ENCODE measurements at regions not wholly inside any gene's neighbourhood (a gene's known extent, or its start where the extent isn't known, plus 50 kb on each side); places are given as distances from the start of the nearest gene placed in this dataset.
A peak's percentile ranks its signal among the peaks of the same experiment; 100 is the strongest.
"Not testable (repeated sequence)": the region's sequence is repeated elsewhere in the genome, so short reads cannot be mapped to it uniquely, and the experiment has no call there.

DNA sequence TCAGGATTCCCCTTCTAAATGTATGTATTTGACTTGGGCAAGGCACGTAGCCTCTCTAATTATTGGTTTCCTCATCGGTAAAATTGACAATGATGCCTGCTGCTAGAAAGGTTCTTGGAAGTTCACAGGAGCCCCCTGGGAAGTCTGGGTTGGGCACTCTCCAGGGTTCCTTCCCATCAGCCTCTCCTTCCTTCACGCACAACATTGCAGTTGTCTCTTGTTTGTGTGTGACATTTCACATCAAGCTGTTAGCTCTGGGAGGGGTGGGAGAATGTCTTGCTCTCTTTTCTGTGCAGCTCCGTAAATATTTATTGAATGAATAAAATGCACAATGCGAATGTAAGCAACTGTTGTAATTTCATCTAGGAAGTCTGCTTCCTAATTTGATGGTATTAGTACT, 153.2 kb upstream of the PRICKLE1 start:
- DNase-seq = no peak

DNA sequence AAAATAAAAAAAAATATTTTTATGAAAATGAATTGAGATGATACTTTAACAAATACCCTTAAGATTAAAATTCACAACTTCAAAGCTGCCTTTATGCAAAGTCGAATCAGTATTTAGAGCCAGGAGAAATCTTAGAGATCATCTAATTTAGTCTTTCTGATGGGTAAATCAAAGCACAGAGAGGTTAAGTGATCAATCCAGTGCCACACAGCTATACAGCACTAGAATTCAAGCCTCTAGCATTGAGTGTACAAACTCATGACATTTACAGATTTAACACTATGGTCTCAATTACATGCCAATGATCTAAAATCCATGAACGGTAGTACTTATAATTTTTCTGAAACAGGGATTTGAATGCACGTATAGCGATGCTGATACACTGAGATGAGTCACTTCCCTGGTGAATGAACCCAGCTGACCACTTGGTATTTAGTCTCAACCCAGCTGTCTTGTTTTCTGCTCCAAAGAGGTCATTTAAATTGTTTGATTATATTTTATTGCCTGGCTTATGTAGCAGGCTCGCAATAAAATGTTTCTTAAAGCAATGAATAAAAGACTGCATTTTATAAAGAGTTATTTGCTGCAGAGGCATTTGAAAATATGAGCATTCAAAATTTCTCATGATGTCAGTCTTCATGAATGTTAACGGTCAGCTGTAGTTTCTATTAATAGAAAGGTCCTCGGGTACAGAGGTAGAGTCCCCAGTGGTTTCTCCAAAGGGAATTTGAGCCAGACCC, 152.4 kb upstream of the PRICKLE1 start:
- no peak for DNase-seq

DNA sequence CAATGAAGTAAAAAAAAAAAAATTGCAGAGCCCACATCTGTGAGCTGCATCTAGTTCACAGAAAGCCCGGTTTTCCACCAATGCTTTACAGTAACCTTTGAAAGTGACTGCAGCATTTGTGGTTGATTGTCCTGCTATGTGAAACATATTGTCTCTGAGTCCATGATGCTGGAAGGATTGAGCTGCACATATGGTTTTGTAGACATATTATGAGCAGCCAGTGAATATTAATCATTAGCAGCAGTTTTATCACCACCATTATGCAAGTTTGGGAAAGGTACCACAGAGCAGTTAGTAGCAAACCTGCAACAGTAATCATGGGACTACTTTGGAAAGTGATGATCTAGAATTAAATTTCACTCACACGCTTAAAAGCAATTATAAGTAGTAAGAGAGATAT, 151.5 kb upstream of the PRICKLE1 start:
- DNase-seq = no peak

DNA sequence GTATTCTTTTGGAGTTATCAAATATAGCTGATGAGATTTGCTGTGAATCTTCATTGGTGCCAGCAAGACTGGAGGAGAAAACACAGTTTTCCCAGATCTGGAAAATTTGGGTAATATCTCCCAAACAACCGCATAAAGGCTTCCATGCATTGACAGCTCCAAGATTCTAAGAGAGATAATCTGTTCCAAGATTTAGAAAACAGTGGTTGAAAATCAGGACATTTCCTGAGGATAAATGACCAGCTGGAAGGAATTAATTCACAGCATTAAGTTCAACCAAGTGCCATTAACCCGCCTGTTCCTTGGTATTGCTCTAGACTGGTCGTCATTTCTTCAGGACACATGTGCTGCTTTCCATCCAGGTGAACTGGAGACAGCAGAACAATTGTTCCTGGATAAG, 147.9 kb upstream of the PRICKLE1 start:
- no peak for DNase-seq

DNA sequence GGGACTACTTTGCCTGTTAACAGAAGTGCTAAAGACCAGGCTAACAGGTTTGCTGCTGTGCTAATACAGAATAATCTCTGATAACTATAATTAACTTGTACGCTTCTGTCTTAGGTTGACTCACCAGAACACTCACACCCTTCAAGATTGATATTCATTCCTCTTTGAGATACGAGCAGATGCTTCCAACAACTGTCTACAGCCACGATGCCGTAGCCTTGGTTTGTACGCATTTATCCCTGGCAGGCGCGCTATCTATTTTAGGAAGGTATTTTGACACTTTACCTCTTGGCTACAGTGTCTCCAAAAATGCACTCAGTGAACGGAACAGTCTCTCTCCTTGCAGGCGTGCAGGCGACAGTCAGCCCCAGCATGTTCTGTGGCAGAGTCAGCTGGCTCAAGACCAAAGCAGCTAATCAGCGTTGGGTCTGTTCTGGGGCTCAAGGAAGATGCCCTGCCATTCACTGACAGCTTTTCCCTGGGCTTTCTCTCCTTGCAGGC, 146.4 kb upstream of the PRICKLE1 start:
- DNase-seq = no peak

DNA sequence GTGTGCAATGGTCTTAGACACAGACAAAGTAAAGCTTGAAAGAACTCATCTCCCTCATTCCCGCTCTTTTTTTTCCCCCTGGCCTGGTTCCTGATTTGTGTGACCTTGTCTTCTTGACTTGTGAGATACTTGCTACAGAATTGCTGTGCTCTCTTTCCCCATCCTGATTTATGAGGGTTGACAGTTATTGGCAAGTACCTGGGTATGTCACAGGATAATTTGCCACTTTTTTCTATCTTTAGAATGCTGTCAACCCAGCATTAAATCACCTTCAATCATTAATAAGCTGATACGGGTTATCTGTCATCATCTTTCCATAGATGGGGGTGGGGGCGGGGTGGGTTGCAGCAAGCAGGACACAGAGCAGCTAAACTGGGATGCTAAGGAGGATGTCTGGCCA, 144.4 kb upstream of the PRICKLE1 start:
- no peak for DNase-seq

DNA sequence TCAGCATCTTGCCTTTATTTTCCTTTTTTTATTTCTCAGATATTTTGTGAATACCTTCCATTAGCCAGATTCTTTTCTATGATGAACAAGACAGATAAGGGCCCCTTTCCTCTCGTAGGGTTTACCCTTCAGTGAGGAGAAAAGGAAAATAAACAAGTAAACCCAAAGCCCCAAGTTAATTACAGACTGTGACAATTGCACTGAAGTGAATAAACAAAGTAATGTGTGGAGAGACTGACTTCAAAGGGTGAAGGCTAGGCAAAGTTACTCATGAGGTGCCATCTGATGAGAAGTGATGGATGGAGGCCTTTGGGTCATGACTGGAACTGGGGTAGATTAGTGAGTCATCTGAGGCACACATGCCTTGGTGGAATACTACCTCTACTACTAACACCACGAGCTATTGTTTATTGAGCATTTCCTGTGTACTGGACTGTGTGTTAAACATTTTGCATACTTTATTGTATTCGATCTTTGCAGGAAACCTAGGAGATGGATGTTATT, 143.4 kb upstream of the PRICKLE1 start:
- DNase-seq = no peak

DNA sequence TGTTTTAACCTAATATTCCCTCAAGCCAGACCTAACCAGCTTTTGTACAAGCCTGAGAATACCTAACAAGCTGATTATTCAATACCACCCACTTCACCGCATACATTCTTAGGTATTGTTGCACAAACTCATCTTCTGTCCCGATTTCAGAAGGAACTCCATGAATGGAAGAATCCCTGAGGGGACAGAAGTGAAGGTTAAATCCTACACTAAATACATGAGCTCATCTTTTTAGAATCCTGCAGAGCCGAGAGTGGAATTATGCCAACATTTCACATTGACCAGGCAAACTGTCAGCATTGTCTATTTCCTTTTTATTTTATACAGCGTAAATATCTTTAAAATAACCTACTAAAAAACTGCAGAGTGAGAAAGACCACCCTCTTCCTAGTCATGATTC, 140.7 kb upstream of the PRICKLE1 start:
- DNase-seq = no peak

DNA sequence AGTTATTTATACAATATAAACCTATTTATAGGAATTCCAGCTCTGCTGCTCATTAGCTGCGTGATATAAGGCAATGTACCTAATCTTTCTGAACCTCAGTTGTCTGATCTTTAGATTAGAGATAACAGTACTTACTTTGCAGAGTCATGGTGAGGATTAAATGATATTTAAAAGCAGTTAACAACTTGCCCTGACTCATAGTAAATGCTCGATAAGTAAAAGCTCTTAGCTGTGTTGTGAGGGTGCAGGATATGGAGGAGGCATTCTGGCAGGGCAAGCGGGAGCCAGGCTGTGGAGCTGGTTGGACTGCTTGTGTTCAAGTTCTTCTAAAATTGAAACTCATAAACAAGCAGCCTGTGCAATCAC, 140.0 kb upstream of the PRICKLE1 start:
- no peak for DNase-seq

DNA sequence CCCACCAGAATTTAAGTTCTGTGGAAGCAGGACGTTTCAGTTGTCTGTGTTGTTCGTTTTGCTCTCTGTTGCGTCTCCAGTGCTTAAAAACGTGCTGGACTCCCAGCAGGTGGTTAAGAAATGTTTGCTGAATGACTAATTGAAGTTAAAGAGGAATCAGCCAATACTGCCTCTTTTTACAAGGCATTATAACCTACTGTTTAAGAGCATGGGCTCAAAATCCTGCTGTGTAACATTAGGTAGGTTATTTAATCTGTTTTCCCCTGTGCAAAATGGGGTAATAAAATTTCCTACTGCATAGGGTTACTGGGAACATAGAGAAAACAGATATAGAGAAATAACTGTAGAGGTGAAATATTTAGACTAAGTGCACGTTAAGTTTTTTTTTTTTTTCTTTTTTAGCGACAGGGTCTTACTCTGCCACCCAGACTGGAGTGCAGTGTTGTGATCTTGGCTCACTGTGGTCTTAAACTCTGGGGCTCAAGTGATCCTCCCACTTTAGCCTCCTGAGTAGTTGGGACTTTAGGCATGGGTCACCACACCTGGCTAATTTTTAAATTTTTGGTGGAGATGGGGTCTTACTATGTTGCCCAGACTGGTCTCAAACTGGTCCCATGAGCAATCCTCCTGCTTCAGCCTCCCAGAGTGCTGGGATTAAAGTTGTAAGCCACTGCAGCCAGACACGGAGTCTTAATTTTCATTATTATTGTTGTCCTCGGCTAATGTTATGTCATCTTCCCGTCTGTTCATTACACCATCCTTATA, 139.4 kb upstream of the PRICKLE1 start:
- no peak for DNase-seq

DNA sequence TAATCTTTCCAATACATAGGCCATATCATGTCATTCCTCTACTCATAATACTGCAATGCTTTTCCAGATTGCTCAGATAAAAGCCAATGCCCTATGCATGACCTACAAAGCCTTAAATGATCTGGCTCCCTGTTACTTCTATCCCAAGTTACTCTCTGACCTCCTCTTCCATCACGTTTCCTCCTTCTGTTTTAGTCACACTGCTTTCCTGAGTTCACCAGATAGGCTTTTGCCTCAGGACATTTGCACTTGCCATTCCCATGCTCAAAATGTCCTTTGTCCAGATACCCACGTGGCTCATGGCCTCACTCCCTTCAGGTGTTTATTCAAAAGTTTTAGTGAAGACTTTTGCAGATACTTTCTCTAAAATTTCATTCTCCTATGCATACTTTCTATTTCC, 138.7 kb upstream of the PRICKLE1 start:
- DNase-seq = no peak

DNA sequence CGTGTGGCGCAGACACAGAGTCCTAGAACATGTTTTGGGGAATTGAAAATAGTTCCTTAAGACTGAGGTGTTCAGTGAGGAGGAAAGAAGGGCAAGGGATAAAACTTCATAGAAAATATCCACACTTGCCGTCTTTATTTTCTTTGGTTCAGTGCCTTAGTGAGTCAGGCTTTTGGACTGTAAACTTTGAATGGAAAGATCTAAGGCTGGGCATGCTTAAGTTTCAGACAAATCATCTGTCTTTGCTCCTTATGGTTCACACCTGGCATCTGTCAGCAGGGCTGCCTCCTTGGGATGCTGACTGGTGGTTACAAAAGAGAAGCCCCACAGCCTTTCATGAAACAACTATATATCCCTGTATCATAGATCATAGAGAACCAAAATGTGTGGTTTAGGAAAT, 136.3 kb upstream of the PRICKLE1 start:
- no peak for DNase-seq

DNA sequence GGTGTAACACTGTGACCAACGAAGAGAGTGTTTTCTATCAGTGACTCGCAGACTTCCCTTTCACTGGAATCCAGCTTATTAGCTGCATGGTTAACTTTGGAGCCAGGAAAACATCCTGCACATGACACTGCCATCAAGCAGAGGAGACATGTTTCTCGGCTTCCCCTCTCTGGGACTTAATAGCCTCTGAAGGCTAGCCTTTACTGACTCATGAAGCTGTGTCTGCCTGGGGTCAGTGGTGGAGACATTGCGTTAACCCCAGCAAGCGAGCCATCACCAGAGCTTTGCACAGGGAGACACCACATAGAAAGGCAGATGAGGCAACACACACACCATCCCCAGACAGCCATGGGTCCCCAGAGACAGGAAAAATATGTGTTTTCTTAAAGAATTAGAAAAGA, 126.9 kb upstream of the PRICKLE1 start:
- DNase-seq = no peak

DNA sequence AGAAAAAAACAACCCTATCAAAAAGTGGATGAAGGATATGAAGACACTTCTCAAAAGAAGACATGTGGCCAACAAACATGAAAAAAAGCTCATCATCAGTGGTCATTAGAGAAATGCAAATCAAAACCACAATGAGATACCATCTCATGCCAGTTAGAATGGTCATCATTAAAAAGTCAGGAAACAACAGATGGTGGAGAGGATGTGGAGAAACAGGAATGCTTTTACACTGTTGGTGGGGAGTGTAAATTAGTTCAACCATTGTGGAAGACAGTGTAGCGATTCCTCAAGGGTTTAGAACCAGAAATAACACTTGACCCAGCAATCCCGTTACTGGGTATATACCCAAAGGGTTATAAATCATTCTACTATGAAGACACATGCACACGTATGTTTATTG, 124.0 kb upstream of the PRICKLE1 start:
- not testable (repeated sequence) for DNase-seq

DNA sequence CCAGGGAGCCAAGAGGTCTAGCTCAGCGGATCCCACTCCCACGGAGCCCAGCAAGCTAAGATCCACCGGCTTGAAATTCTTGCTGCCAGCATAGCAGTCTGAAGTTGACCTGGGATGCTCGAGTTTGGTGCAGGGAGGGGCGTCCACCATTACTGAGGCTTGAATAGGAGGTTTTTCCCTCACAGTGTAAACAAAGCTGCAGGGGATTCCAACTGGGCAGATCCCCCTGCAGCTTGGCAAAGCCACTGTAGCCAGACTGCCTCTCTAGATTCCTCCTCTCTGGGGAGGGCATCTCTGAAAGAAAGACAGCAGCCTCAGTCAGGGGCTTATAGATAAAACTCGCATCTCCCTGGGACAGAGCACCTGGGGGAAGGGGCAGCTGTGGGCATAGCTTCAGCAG, 118.8 kb upstream of the PRICKLE1 start:
- not testable (repeated sequence) for DNase-seq

DNA sequence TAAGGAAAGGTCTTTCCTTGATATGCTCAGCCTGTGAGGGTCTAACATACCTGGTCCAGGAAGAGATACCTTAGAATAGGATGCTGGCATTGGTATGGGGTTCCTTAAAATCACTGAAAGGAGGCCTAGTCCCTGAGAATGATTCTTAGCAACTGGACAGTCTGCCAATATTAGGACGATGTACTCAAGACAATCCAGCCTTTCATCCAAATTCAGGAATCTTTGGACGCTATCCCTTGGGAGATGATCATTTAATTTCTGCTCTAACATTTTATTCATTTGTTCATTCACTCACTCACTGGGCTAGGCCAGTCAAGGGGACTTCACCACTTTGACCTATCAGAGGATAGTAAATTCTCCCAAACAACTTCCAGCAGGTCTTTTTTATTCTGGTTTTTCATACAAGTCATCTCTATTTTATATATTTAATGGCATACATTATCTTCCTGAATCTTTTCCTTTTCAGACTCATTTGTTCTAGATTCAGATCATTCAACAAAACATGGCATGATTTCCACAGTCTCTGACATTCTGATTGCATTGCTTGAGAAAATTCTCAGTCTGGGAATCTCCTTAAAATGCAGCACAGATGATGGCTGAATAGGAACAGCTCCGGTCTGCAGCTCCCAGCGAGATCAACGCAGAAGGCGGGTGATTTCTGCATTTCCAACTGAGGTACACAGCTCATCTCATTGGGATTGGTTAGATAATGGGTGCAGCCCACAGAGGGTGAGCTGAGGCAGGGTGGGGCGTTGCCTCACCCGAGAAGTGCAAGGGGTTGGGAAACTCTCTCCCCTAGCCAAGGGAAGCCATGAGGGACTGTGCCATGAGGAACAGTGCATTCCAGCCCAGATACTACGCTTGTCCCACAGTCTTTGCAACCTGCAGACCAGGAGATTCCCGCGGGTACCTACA, 118.0 kb upstream of the PRICKLE1 start:
- no peak for DNase-seq

DNA sequence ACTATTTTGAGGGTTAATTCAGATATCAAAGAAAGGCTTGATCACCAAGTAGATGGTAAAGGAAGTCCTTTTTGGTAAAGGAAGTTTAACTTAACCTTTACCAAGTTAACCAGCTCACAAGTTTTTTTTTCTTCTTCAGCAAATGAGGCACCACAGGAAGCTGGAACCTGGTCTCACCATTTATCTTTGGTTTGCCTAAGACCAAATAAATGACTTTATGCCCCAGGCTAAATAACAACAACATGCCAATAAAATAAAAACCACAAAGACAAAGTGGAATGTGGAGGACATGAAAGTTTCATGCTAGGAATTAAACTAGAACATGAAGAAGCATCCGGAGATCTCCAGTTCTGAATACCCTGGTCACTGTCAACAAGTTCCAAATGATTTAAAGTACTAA, 116.8 kb upstream of the PRICKLE1 start:
- no peak for DNase-seq

DNA sequence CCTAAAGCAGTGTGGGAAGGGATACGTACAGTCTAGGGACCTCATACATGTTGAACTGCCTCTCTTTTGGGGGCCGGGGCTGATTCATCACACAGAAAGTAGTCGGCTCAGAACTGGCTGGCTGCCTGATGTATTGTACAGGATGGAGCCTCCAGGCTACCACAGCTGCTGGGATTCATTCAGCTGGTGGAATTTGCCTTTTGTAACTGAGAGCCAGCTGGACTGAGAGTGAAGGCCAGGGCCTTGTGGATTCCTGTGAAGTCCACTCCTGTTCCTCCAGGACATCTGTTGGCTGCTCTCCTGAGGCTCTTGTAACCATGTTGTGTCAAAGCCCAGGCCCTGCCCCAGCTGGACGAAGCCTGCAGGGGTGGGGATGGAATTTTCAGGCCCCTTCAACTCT, 116.3 kb upstream of the PRICKLE1 start:
- DNase-seq = no peak

DNA sequence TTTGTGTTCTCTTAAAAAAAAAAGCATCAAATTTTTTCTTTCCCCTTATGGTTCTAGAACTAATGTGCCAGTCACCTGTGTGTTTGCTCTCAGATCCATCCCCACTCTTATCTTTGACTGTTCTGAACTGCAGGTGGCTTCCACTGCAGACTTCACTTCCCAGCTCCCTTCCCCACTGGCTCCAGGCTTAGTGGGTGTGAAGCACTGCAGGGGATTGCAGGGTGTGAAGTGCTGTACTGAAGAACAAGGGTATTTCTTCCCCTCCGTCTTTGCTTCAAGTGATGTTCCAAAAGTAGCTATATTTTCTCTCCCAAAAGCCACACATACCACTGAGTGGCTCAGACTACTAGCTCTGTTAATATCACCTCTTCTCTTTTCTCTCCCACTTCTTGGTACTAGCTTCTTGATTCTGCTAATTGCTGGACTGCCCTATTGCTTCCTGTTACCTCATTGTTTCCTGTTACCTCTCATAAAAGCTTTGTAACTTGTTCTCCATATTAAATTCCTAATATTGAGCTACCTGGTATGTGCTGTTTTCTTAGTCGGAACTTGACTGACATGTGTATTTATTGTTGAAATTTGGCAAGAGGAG, 115.4 kb upstream of the PRICKLE1 start:
- DNase-seq = no peak

DNA sequence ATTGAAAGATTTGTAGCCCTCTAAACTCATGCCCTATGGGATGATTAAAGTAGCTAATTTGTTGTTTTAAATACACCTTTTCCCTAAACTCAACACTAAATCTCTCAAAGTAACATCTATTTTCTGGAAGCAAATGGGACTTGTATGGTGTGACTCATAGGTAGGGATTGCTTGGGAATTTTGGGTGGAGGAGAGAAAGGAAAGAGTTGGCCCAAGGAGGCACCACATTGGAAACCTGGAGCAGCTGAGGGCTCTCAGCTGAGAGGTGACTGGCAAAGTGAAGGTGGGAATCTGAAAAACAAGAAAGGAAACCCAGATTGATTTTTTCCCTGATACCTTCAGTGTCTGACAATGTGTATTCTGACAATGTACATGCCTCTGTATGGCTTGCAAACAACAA, 114.8 kb upstream of the PRICKLE1 start:
- no peak for DNase-seq

DNA sequence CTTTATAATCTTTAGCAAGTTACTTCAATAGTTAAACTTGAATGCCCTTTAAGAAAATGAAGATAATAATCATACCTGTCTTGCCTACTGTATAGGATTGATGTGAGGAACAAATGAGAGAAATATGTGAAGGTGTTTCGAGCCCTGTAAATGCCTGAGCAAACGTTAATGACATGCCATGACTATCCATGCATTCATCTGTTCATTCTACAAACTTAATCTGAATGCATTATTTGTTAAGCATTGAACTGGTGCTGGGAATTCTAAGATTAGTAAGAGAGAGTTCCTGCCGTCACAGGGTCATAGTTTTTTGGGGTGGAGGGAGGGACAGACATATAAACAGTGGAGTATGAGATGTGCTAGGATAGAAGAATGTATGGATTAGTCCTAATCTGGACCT, 111.5 kb upstream of the PRICKLE1 start:
- no peak for DNase-seq

DNA sequence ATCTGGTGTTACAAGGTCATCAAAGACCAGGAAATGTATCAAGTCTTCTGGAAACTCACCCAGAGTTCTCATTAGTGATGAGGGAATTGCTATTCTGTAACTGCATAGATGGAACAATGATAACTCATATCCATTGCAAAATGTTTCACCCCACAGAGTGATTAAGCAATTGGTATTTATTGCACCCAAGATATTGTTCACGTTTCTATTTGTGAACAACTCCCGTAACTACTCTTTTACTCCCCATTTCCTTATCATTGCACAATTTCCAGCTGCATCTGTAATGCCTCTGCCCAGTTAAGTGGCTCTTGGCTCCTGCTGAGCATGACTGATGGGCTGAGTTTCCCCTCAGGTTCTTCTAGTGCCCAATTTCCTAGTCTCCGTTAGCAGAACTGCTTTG, 108.7 kb upstream of the PRICKLE1 start:
- DNase-seq = peak; percentile 75
